HEK293 (cell line): ENCODE measurements at regions not wholly inside any gene's neighbourhood (a gene's known extent, or its start where the extent isn't known, plus 50 kb on each side); places are given as distances from the start of the nearest gene placed in this dataset.
A peak's percentile ranks its signal among the peaks of the same experiment; 100 is the strongest.

Experiments
- CTCF ChIA-PET: fragments of 350-600 bp; formaldehyde crosslinking; extraction: SDS; loops from one replicate; lab custom pipeline; 2021; ENCODE audit warnings: antibody characterized with exemption; lab: Yijun Ruan, JAX
- POLR2A ChIA-PET: fragments of 300-600 bp; formaldehyde crosslinking; extraction: SDS; loops from one replicate; lab custom pipeline; 2020; ENCODE audit warnings: antibody characterized with exemption, inconsistent platforms; lab: Yijun Ruan, JAX
- H3K27ac ChIP-seq: fragments of 200-500 bp; sonication (Bioruptor generic); 2 replicates; pipeline ENCODE4 v1.5.1; 2014; ENCODE audit warnings: low read depth, low read length, control low read depth, inconsistent platforms; ENCODE audit errors: extremely low read depth
- H3K36me3 ChIP-seq, 2 experiments: fragments of 200-500 bp in 1 of 2; sonication (Bioruptor generic) in 1 of 2; 1 replicate in 1 of 2; 2 replicates in 1 of 2; pipeline ENCODE4 v1.5.1; 2014 to 2017; ENCODE audit warnings: inconsistent platforms in 2 of 2, low read length in 2 of 2; ENCODE audit not compliant: control insufficient read depth in 2 of 2, insufficient read depth in 1 of 2
- H3K4me1 ChIP-seq: fragments of 200-500 bp; sonication (Bioruptor generic); 2 replicates; pipeline ENCODE4 v1.5.1; 2014; ENCODE audit warnings: mild to moderate bottlenecking, low read length, inconsistent platforms; ENCODE audit not compliant: control insufficient read depth, insufficient read depth
- H3K4me3 ChIP-seq: 2 replicates; pipeline ENCODE4 v1.5.1; 2011; ENCODE audit warnings: low read depth, mild to moderate bottlenecking, control low read depth, low read length, moderate library complexity
- H3K9me3 ChIP-seq: fragments of 200-500 bp; sonication (Bioruptor generic); 2 replicates; pipeline ENCODE4 v1.5.1; 2014; ENCODE audit warnings: low read depth, low read length, inconsistent platforms; ENCODE audit not compliant: control insufficient read depth, insufficient read depth
- BCL11B ChIP-seq: fragments of 450-650 bp; formaldehyde crosslinking; IDR thresholded peaks from 2 replicates; pipeline ENCODE4 v1.5.1; 2016; ENCODE audit warnings: low read depth, missing biosample characterization, missing genetic modification characterization
- CTCF ChIP-seq: fragments of 450-650 bp; formaldehyde crosslinking; IDR thresholded peaks from 2 replicates; pipeline ENCODE4 v1.5.1; 2016; ENCODE audit warnings: missing biosample characterization, missing genetic modification characterization
- KLF1 ChIP-seq: fragments of 450-650 bp; formaldehyde crosslinking; IDR thresholded peaks from 2 replicates; pipeline ENCODE4 v1.5.1; 2016; ENCODE audit warnings: missing biosample characterization, missing genetic modification characterization
- TRIM28 ChIP-seq: IDR thresholded peaks from 2 replicates; pipeline ENCODE4 v1.6.1; 2011; ENCODE audit warnings: low read length, control low read depth, borderline replicate concordance
- ZBTB48 ChIP-seq: fragments of 450-650 bp; formaldehyde crosslinking; IDR thresholded peaks from 2 replicates; pipeline ENCODE4 v1.5.1; 2016; ENCODE audit warnings: missing biosample characterization, missing genetic modification characterization
- ZBTB6 ChIP-seq: fragments of 450-650 bp; formaldehyde crosslinking; IDR thresholded peaks from 2 replicates; pipeline ENCODE4 v1.5.1; 2017; ENCODE audit warnings: missing biosample characterization, missing genetic modification characterization
- ZNF221 ChIP-seq: fragments of 450-650 bp; formaldehyde crosslinking; IDR thresholded peaks from 2 replicates; pipeline ENCODE4 v1.5.1; 2017; ENCODE audit warnings: missing biosample characterization, missing genetic modification characterization, borderline replicate concordance
- ZNF423 ChIP-seq: fragments of 450-650 bp; formaldehyde crosslinking; IDR thresholded peaks from 2 replicates; pipeline ENCODE4 v1.5.1; 2016; ENCODE audit warnings: missing biosample characterization, missing genetic modification characterization
- ZNF529 ChIP-seq: fragments of 450-650 bp; formaldehyde crosslinking; IDR thresholded peaks from 2 replicates; pipeline ENCODE4 v1.5.1; 2017; ENCODE audit warnings: missing genetic modification characterization, missing biosample characterization; ENCODE audit not compliant: insufficient replicate concordance
- ZNF544 ChIP-seq: fragments of 450-650 bp; formaldehyde crosslinking; IDR thresholded peaks from 2 replicates; pipeline ENCODE4 v1.5.0; 2017; ENCODE audit warnings: missing biosample characterization, missing genetic modification characterization
- ZNF654 ChIP-seq: fragments of 450-650 bp; formaldehyde crosslinking; IDR thresholded peaks from 2 replicates; pipeline ENCODE4 v1.5.1; 2016; ENCODE audit warnings: low read depth, missing biosample characterization, missing genetic modification characterization
- ZNF707 ChIP-seq: fragments of 450-650 bp; formaldehyde crosslinking; IDR thresholded peaks from 2 replicates; pipeline ENCODE4 v1.5.1; 2016; ENCODE audit warnings: missing biosample characterization, missing genetic modification characterization
- ZNF777 ChIP-seq: fragments of 450-650 bp; formaldehyde crosslinking; IDR thresholded peaks from 2 replicates; pipeline ENCODE4 v1.5.1; 2017; ENCODE audit warnings: missing biosample characterization, missing genetic modification characterization, borderline replicate concordance
- ZXDB ChIP-seq: fragments of 450-650 bp; formaldehyde crosslinking; IDR thresholded peaks from 2 replicates; pipeline ENCODE4 v1.5.1; 2016; ENCODE audit warnings: missing biosample characterization, missing genetic modification characterization
- TF ChIP-seq, protein P1 (sequence below): fragments of 450-650 bp; formaldehyde crosslinking; IDR thresholded peaks from 2 replicates; pipeline ENCODE4 v1.5.1; 2016; ENCODE audit warnings: missing biosample characterization, missing genetic modification characterization

DNA sequence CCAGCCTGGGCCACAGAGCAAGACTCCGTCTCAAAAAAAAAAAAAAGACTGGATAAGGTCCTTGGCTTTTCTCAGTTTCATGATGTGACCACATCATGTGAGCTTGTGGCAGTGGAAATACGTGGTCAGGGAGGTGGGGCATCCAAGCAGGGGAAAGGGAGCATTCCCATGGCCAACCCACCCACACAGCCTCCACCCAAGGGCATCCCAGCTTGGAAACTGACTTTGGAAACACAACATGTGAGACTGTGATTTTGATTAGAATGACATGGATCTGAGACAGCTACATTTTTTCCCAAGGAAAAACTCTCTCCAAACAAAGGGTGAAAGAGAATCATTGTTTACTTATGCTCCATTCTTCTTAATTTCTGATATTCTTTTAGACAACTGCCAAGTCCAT, 405.0 kb upstream of the ZNF507 start:
- ChIA-PET POLR2A (no interaction called here), CTCF (interaction anchor here (0.6 kb wide), 1 partner anchor 22 kb away, joined by 3 read pairs; no protein-coding TSS in a partner anchor)

DNA sequence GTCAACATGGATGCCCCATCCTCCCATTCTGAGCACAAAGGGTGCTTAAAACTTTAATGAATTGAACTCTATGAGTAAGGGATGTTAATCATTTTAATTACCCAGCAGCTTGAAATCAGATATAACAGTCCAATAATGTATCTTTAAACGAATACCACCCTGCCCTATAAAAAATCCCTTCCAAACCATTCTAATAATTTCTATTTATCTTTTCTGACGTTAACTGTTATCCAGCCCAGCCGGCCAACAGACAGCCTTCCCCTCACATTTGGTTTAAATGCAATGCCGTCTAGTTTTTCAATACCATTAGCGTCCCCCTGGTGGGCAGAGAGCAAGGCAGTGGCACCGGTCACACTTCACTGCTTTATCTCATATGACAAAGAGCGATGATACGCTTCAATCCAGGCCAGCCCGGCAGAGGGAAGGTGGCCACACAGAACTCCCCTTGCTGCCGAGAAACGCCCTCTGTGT, 402.2 kb upstream of the ZNF507 start:
- Histone ChIP-seq H3K4me1 (no peaks in the 10 kb centered on the region), H3K27ac (no peak overlapping the region), H3K36me3 (no peaks in the 10 kb centered on the region), H3K9me3 (no peaks in the 10 kb centered on the region), H3K4me3 (no peak overlapping the region)
- ChIA-PET CTCF (interaction anchor here (0.6 kb wide), 1 partner anchor 29 kb away, joined by 3 read pairs; no protein-coding TSS in a partner anchor), POLR2A (no interaction called here)
- TF ChIP-seq ZXDB (tag by site-specific recombination) (no peak), TRIM28 (no peak), ZNF707 (tag by site-specific recombination) (no peak), ZNF777 (peak; percentile 53; the same call in 1 of the 2 replicates), CTCF (tag by site-specific recombination) (peak; percentile 48), ZNF221 (tag by site-specific recombination) (no peak), ZBTB6 (tag by site-specific recombination) (no peak)

More for the DNA sequence above, 405.0 kb upstream of the ZNF507 start:
- Histone ChIP-seq H3K27ac (no peak overlapping the region), H3K36me3 (no peaks in the 10 kb centered on the region; a peak in 1 of 3 replicates), H3K4me3 (no peak overlapping the region), H3K9me3 (peaks cover 3% of the 10 kb centered on the region), H3K4me1 (no peaks in the 10 kb centered on the region)
- no peak for TF ChIP-seq BCL11B
- TF ChIP-seq ZXDB (tag by site-specific recombination) = no peak
- no peak for TF ChIP-seq ZNF529 (tag by site-specific recombination)
- no peak for TF ChIP-seq ZNF544 (tag by site-specific recombination)
- TF ChIP-seq ZNF423 (tag by site-specific recombination) = no peak
- TF ChIP-seq ZBTB48 (tag by site-specific recombination) = no peak
- no peak for TF ChIP-seq ZNF654 (tag by site-specific recombination)
- TF ChIP-seq KLF1 (tag by site-specific recombination) = no peak

- Histone ChIP-seq H3K27ac (no peak overlapping the region), H3K36me3 (no peaks in the 10 kb centered on the region), H3K4me3 (no peak overlapping the region), H3K9me3 (no peaks in the 10 kb centered on the region), H3K4me1 (no peaks in the 10 kb centered on the region)
- TF ChIP-seq, protein P1, sequence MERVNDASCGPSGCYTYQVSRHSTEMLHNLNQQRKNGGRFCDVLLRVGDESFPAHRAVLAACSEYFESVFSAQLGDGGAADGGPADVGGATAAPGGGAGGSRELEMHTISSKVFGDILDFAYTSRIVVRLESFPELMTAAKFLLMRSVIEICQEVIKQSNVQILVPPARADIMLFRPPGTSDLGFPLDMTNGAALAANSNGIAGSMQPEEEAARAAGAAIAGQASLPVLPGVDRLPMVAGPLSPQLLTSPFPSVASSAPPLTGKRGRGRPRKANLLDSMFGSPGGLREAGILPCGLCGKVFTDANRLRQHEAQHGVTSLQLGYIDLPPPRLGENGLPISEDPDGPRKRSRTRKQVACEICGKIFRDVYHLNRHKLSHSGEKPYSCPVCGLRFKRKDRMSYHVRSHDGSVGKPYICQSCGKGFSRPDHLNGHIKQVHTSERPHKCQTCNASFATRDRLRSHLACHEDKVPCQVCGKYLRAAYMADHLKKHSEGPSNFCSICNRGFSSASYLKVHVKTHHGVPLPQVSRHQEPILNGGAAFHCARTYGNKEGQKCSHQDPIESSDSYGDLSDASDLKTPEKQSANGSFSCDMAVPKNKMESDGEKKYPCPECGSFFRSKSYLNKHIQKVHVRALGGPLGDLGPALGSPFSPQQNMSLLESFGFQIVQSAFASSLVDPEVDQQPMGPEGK = no peak
- no peak for TF ChIP-seq ZNF529 (tag by site-specific recombination)
- POLR2A ChIA-PET = no interaction called here
- CTCF ChIA-PET = interaction anchor here (0.6 to 0.7 kb wide), 2 partner anchors 29 to 1402 kb away, joined by 3 read pairs; no protein-coding TSS in a partner anchor
Measured at GRCh38 chr19:31943778-31944177, 401.6 kb upstream of the ZNF507 start.
